ELF-1 (cell line): ENCODE measurements at regions not wholly inside any gene's neighbourhood (a gene's known extent, or its start where the extent isn't known, plus 50 kb on each side); places are given as distances from the start of the nearest gene placed in this dataset.
"Not testable (repeated sequence)": the region's sequence is repeated elsewhere in the genome, so short reads cannot be mapped to it uniquely, and the experiment has no call there.

ENCODE experiments used
- DNase-seq: peaks from one replicate; pipeline ENCODE4 v3.0.0-alpha.2; 2016; ENCODE audit warnings: low read depth, low spot score

GRCh38 chr21:35810431-35810970 is 249.8 kb downstream of the SETD4 start:
- DNase-seq = no peak

- DNase-seq = no peak
Observed at GRCh38 chr21:35801391-35801790, 258.9 kb downstream of the SETD4 start.

- peak; percentile 47 for DNase-seq
Observed at GRCh38 chr21:35800796-35801385, 259.4 kb downstream of the SETD4 start.

- no peak for DNase-seq
Observed at GRCh38 chr21:35796844-35797243, 263.5 kb downstream of the SETD4 start.

GRCh38 chr21:35794527-35794926 is 265.8 kb downstream of the SETD4 start:
- DNase-seq = not testable (repeated sequence)

- DNase-seq = no peak
Observed at GRCh38 chr21:35792569-35793305, 267.6 kb downstream of the SETD4 start.

- no peak for DNase-seq
Observed at GRCh38 chr21:35791541-35792325, 268.6 kb downstream of the SETD4 start.

GRCh38 chr21:35783721-35784120 is 276.6 kb downstream of the SETD4 start:
- no peak for DNase-seq

- DNase-seq = no peak
Observed at GRCh38 chr21:35782667-35783066, 277.7 kb downstream of the SETD4 start.

- DNase-seq = no peak
Observed at GRCh38 chr21:35780983-35781382, 279.3 kb downstream of the SETD4 start.

- no peak for DNase-seq
Observed at GRCh38 chr21:35779690-35780570, 280.4 kb downstream of the SETD4 start.

GRCh38 chr21:35779167-35779566 is 281.2 kb downstream of the SETD4 start:
- no peak for DNase-seq

GRCh38 chr21:35777081-35777480 is 283.2 kb downstream of the SETD4 start:
- no peak for DNase-seq

GRCh38 chr21:35775778-35776544 is 284.4 kb downstream of the SETD4 start:
- no peak for DNase-seq

- no peak for DNase-seq
Observed at GRCh38 chr21:35770101-35770945, 290.0 kb downstream of the SETD4 start.

- no peak for DNase-seq
Observed at GRCh38 chr21:35768187-35768586, 292.1 kb downstream of the SETD4 start.

- DNase-seq = no peak
Observed at GRCh38 chr21:35764586-35764985, 295.7 kb downstream of the SETD4 start.

GRCh38 chr21:35764077-35764476 is 296.2 kb downstream of the SETD4 start:
- no peak for DNase-seq

- DNase-seq = no peak
Observed at GRCh38 chr21:35754583-35754982, 305.7 kb downstream of the SETD4 start.

- no peak for DNase-seq
Observed at GRCh38 chr21:35753308-35753707, 307.0 kb downstream of the SETD4 start.
